Epithelial cell of esophagus (primary cell): ENCODE measurements at regions not wholly inside any gene's neighbourhood (a gene's known extent, or its start where the extent isn't known, plus 50 kb on each side); places are given as distances from the start of the nearest gene placed in this dataset.
A peak's percentile ranks its signal among the peaks of the same experiment; 100 is the strongest.

Experiments
- DNase-seq: peaks from one replicate; pipeline ENCODE4 v3.0.0; 2010; ENCODE audit warnings: low read depth
- H3K4me3 ChIP-seq: 2 replicates; pipeline ENCODE4 v1.5.1; 2011; ENCODE audit warnings: mild to moderate bottlenecking, low read length, control low read depth
- TF ChIP-seq, protein P1 (sequence below): IDR thresholded peaks from 2 replicates; pipeline ENCODE4 v1.5.1; 2011; ENCODE audit warnings: low read depth, mild to moderate bottlenecking, low read length, control low read depth, inconsistent platforms; ENCODE audit not compliant: insufficient read depth; ENCODE audit errors: missing control alignments

DNA sequence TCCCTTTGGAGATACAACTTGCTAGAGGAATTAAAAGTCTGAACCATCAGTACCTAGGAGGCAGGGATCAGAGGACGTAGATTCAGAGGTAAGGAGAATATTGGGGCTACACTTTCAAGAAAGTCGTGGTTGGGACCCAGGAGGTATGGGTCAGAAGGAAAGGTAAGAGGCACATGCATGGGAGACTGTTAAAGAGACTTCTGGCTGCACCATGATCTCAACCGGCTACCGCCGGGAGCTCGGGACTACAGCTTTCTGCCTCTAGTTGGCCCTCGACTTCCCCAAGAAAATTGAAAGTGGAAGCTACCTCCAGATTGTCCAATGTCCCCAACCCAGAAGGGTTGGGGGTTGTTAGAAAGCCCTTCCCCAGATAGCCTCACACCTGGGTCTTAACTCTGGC, 355.7 kb upstream of the TMPRSS15 start:
- TF ChIP-seq, protein P1, sequence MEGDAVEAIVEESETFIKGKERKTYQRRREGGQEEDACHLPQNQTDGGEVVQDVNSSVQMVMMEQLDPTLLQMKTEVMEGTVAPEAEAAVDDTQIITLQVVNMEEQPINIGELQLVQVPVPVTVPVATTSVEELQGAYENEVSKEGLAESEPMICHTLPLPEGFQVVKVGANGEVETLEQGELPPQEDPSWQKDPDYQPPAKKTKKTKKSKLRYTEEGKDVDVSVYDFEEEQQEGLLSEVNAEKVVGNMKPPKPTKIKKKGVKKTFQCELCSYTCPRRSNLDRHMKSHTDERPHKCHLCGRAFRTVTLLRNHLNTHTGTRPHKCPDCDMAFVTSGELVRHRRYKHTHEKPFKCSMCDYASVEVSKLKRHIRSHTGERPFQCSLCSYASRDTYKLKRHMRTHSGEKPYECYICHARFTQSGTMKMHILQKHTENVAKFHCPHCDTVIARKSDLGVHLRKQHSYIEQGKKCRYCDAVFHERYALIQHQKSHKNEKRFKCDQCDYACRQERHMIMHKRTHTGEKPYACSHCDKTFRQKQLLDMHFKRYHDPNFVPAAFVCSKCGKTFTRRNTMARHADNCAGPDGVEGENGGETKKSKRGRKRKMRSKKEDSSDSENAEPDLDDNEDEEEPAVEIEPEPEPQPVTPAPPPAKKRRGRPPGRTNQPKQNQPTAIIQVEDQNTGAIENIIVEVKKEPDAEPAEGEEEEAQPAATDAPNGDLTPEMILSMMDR: no peak
- no peak for DNase-seq
- no peak overlapping the region for H3K4me3 ChIP-seq

DNA sequence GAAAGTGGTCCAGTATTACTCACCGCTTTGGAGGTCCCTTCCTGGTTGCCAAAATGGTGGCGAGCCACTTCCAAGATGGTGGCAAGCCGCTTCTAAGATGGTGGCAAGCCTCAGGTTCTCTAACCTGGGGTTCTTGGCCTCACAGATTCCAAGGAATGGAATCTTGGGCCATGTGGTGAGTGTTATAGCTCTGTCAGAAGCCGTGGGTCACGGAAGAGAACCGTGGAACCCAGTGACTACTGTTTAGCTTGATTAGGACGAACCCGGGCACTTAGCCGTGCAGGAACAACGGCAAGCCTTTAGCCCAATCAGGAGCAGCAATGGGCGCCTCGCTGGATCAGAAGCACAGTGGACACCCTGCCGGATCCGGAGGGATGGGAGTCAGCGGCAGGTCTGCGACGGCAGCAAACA, 356.2 kb upstream of the TMPRSS15 start:
- TF ChIP-seq, protein P1: no peak
- no peak overlapping the region for H3K4me3 ChIP-seq
- DNase-seq: no peak

DNA sequence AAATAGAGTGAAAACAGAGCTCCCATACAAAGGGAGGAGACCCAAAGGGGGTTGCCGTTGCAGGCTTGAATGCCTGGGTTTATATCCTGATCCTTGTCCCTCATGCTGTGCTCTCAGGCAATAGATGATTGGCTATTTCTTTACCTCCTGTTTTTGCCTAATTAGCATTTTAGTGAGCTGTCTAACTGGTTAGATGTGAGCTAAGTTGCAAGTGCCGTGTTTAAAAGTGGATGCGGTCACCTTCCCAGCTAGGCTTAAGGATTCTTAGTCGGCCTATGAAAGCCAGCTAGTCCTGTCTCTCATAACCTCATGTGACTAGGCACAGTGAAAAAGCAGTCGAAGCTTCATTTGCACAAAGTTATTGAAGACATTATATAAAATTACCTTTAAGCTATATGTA, 356.7 kb upstream of the TMPRSS15 start:
- H3K4me3 ChIP-seq: no peak overlapping the region
- no peak for DNase-seq
- TF ChIP-seq, protein P1: no peak

DNA sequence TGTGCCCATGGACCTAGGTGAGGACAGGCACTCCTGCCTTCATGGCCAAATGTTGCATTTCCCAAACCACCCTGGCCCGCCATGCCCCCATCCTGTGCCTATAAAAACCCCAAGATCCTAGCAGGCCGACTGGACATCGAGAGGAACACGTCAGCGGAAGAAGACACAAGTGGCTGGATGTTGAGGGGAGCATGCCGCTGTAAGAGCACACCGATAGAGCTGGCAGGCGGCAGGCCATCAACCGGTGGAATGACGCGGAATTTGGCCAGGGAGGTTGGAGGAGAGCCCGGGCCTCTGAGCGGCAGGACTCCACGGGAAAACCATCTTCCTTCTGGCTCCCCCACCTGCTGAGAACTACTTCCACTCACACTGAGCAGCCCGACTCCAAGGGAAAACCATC, 361.1 kb upstream of the TMPRSS15 start:
- TF ChIP-seq, protein P1: no peak
- DNase-seq: no peak
- H3K4me3 ChIP-seq: no peak overlapping the region

DNA sequence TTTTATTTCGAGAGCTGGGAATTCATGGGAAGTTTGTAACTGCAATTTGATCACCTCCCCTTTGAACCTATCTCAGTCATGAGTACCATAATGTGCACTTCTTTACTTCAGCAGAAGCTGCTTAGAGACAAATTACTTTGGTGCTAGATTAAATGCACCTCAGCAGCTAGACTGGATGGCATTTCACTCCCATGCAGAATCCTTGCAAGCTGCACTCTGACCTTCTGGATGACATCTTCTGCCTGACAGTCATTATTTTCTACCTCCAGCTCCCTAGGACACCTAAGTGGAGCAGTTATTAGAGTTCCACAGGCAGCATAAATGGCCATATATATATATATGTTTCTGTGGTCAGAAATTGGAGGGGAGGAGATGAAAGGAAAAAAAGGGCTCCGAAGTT, 366.0 kb upstream of the TMPRSS15 start:
- H3K4me3 ChIP-seq: no peak overlapping the region
- no peak for DNase-seq
- TF ChIP-seq, protein P1: no peak

DNA sequence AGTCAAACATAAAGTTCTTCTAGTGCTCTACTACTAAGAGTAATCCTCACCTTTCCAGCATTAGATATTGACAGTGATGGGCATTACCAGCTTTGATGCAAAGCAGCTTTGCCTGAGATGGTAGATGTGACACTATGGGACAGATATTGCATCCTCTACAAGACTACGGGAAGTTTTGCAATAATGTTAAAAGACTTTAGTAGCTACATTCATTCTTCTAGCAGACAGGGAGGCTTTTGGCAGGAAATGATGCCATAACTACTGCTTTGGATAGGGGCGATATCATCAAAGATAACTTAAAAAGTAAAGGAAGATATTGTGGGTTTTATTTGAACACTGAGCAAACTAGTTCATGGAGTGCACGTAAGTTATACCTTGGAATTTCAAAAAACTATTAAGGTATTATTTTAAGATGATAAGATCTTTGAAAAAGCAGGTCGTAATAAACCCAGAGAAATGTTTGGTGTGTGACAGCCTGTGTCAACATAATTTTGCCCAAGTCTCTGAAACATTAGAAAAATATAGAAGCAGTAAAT, 368.3 kb upstream of the TMPRSS15 start:
- TF ChIP-seq, protein P1: no peak
- no peak overlapping the region for H3K4me3 ChIP-seq
- no peak for DNase-seq

DNA sequence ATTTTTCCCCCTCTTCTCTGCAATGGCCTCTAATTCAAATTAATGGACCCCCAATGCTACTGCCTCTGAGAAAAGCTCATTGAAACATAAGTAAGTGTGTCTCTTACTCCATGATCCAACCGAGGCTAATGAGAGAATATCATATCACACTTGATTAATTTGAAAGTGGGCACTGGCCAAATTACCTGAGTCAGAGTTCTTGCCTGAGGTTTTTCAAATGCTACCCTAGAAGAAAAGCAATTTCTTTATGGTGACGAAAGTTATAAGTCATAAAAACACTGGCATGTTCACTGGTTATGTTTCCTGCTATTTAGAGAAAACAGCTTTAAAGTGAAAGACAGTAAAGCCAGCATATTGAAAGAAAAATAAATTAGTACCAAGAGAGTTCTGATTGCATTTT, 368.8 kb upstream of the TMPRSS15 start:
- no peak overlapping the region for H3K4me3 ChIP-seq
- TF ChIP-seq, protein P1: no peak
- peak; percentile 22 for DNase-seq
